WTC11 (cell line): ENCODE measurements at regions not wholly inside any gene's neighbourhood (a gene's known extent, or its start where the extent isn't known, plus 50 kb on each side); places are given as distances from the start of the nearest gene placed in this dataset.

Experiments
- ATAC-seq: fragments of 200-7000 bp; cut with Tn5 transposase; 2 replicates; pipeline ENCODE4 v1.10.0; 2021; ENCODE audit warnings: mild to moderate bottlenecking, moderate library complexity
- CTCF ChIA-PET: fragments of 300-600 bp; sonication (Branson Sonifier 250); formaldehyde crosslinking; loops from one replicate; lab custom pipeline; 2021; ENCODE audit warnings: antibody characterized with exemption; lab: Charles Lee
- POLR2A ChIA-PET: fragments of 350-600 bp; sonication (Branson Sonifier 250); formaldehyde crosslinking; loops from one replicate; lab custom pipeline; 2021; ENCODE audit warnings: antibody characterized with exemption; lab: Charles Lee
- DNase-seq: peaks from one replicate; pipeline ENCODE4 v3.0.0; 2021; ENCODE audit warnings: low spot score
- H3K27ac Mint-ChIP-seq: 2 replicates; pipeline ENCODE4 v1.8.0; 2021; ENCODE audit warnings: mixed read lengths
- H3K27me3 Mint-ChIP-seq: 2 replicates; pipeline ENCODE4 v1.8.0; 2021; ENCODE audit warnings: low read depth, mild to moderate bottlenecking, moderate library complexity, mixed read lengths
- H3K36me3 Mint-ChIP-seq: 2 replicates; pipeline ENCODE4 v1.8.0; 2021; ENCODE audit warnings: mixed read lengths
- H3K4me1 Mint-ChIP-seq: 2 replicates; pipeline ENCODE4 v1.8.0; 2022; ENCODE audit warnings: mixed read lengths
- H3K4me3 Mint-ChIP-seq: 2 replicates; pipeline ENCODE4 v1.8.0; 2021; ENCODE audit warnings: mild to moderate bottlenecking, moderate library complexity, mixed read lengths
- H3K9me3 Mint-ChIP-seq: 2 replicates; pipeline ENCODE4 v1.8.0; 2021; ENCODE audit warnings: mixed read lengths
- HMGA2 ChIP-seq: fragments of 250-450 bp; sonication (Bioruptor Pico); IDR thresholded peaks from 2 replicates; pipeline ENCODE4 v1.4.0; 2021; ENCODE audit warnings: mild to moderate bottlenecking, moderate library complexity
- NFATC4 ChIP-seq: fragments of 250-450 bp; sonication (Bioruptor Pico); IDR thresholded peaks from 2 replicates; pipeline ENCODE4 v1.9.0; 2021; ENCODE audit warnings: mild to moderate bottlenecking
- PRRX2 ChIP-seq: fragments of 250-450 bp; sonication (Bioruptor Pico); IDR thresholded peaks from 2 replicates; pipeline ENCODE4 v1.8.0; 2021; ENCODE audit warnings: mild to moderate bottlenecking
- SOX15 ChIP-seq: fragments of 250-450 bp; sonication (Bioruptor Pico); IDR thresholded peaks from 2 replicates; pipeline ENCODE4 v1.9.0; 2021; ENCODE audit warnings: mild to moderate bottlenecking
- SP1 ChIP-seq: sonication (generic); formaldehyde crosslinking; conservative IDR thresholded peaks from 2 replicates; pipeline ENCODE4 v1.8.1; 2022; ENCODE audit warnings: missing genetic modification reagents
- TCF7 ChIP-seq: sonication (generic); formaldehyde crosslinking; IDR thresholded peaks from 2 replicates; pipeline ENCODE4 v1.8.0; 2022; ENCODE audit warnings: mild to moderate bottlenecking, low read depth, missing genetic modification reagents, moderate library complexity
- TP53 ChIP-seq: sonication (generic); formaldehyde crosslinking; IDR thresholded peaks from 2 replicates; pipeline ENCODE4 v1.8.1; 2023; ENCODE audit warnings: mild to moderate bottlenecking, missing genetic modification reagents
- ZNF423 ChIP-seq: fragments of 250-450 bp; sonication (Bioruptor Pico); IDR thresholded peaks from 2 replicates; pipeline ENCODE4 v2.1.2; 2022; ENCODE audit warnings: mild to moderate bottlenecking, moderate library complexity
- TF ChIP-seq, protein P1 (sequence below): sonication (generic); formaldehyde crosslinking; IDR thresholded peaks from 2 replicates; pipeline ENCODE4 v1.8.1; 2023; ENCODE audit warnings: mild to moderate bottlenecking, missing genetic modification reagents
- TF ChIP-seq, protein P2 (sequence below): fragments of 250-450 bp; sonication (Bioruptor Pico); IDR thresholded peaks from 2 replicates; pipeline ENCODE4 v1.9.0; 2021; ENCODE audit warnings: moderate library complexity, mild to moderate bottlenecking, inconsistent platforms, borderline replicate concordance
- TF ChIP-seq, protein P3 (sequence below): sonication (generic); formaldehyde crosslinking; IDR thresholded peaks from 2 replicates; pipeline ENCODE4 v1.8.0; 2023; ENCODE audit warnings: missing genetic modification reagents
- TF ChIP-seq, protein P4 (sequence below): sonication (generic); formaldehyde crosslinking; IDR thresholded peaks from 2 replicates; pipeline ENCODE4 v1.8.1; 2022; ENCODE audit warnings: mild to moderate bottlenecking, moderate library complexity, missing genetic modification reagents
- TF ChIP-seq, protein P5 (sequence below): sonication (generic); formaldehyde crosslinking; IDR thresholded peaks from 2 replicates; pipeline ENCODE4 v1.8.1; 2023; ENCODE audit warnings: mild to moderate bottlenecking, moderate library complexity, missing genetic modification reagents
- TF ChIP-seq, protein P6 (sequence below): sonication (generic); formaldehyde crosslinking; IDR thresholded peaks from 2 replicates; pipeline ENCODE4 v1.8.0; 2022; ENCODE audit warnings: missing genetic modification reagents
- TF ChIP-seq, protein P7 (sequence below): sonication (generic); formaldehyde crosslinking; IDR thresholded peaks from 2 replicates; pipeline ENCODE4 v1.8.0; 2022; ENCODE audit warnings: mild to moderate bottlenecking, missing genetic modification reagents
- TF ChIP-seq, protein P8 (sequence below): sonication (generic); formaldehyde crosslinking; IDR thresholded peaks from 2 replicates; pipeline ENCODE4 v1.8.0; 2023; ENCODE audit warnings: missing genetic modification reagents, mild to moderate bottlenecking, borderline replicate concordance
- TF ChIP-seq, protein P9 (sequence below): sonication (generic); formaldehyde crosslinking; IDR thresholded peaks from 2 replicates; pipeline ENCODE4 v1.8.1; 2022; ENCODE audit warnings: missing genetic modification reagents, borderline replicate concordance

DNA sequence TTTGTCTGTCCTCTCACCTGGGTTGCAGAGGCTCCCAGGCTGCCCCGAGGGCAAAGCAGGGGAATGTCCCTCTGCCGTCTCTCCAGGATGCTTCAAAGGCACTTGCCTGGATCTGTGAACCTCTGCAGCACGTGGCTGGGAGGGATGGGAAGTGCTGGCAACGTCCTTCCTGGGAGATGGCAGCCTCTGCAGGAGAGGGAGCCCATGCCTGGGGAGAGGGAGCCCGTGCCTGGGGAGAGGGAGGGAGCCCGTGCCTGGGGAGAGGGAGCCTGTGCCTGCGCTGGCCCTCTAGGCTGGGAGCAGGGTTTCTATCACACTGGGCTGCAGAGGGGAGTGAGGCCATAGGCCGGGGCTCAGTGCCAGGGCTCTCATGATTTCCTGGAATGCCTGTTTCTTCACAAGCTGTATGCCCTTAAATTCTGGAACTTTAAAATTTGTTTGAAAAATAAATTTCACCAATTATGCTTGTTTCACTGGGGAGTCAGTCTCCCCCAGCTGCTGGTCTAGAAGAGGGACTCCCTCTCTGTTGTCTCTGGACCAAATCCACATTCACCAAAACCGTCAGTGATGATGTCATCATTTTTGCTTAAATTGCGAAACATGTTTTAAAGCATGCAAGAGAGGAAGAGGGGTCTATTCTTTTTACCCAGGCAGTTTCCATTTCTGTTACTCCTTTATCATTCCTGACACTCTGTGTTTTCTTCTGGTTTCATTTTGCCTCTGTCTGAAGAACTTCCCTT lies 135.7 kb downstream of the DNAJB6 start:
- H3K4me1 Mint-ChIP-seq = no peaks in the 10 kb centered on the region
- TF ChIP-seq, protein P1, sequence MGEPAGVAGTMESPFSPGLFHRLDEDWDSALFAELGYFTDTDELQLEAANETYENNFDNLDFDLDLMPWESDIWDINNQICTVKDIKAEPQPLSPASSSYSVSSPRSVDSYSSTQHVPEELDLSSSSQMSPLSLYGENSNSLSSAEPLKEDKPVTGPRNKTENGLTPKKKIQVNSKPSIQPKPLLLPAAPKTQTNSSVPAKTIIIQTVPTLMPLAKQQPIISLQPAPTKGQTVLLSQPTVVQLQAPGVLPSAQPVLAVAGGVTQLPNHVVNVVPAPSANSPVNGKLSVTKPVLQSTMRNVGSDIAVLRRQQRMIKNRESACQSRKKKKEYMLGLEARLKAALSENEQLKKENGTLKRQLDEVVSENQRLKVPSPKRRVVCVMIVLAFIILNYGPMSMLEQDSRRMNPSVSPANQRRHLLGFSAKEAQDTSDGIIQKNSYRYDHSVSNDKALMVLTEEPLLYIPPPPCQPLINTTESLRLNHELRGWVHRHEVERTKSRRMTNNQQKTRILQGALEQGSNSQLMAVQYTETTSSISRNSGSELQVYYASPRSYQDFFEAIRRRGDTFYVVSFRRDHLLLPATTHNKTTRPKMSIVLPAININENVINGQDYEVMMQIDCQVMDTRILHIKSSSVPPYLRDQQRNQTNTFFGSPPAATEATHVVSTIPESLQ (CRISPR knock-in tag) = no peak
- TF ChIP-seq HMGA2 = no peak
- TF ChIP-seq, protein P2, sequence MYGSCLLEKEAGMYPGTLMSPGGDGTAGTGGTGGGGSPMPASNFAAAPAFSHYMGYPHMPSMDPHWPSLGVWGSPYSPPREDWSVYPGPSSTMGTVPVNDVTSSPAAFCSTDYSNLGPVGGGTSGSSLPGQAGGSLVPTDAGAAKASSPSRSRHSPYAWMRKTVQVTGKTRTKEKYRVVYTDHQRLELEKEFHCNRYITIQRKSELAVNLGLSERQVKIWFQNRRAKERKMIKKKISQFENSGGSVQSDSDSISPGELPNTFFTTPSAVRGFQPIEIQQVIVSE = no peak
- no peak for TF ChIP-seq SP1 (CRISPR knock-in tag)
- TF ChIP-seq, protein P3, sequence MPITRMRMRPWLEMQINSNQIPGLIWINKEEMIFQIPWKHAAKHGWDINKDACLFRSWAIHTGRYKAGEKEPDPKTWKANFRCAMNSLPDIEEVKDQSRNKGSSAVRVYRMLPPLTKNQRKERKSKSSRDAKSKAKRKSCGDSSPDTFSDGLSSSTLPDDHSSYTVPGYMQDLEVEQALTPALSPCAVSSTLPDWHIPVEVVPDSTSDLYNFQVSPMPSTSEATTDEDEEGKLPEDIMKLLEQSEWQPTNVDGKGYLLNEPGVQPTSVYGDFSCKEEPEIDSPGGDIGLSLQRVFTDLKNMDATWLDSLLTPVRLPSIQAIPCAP (CRISPR knock-in tag) = no peak
- TF ChIP-seq NFATC4 (CRISPR knock-in tag) = no peak
- TF ChIP-seq, protein P4, sequence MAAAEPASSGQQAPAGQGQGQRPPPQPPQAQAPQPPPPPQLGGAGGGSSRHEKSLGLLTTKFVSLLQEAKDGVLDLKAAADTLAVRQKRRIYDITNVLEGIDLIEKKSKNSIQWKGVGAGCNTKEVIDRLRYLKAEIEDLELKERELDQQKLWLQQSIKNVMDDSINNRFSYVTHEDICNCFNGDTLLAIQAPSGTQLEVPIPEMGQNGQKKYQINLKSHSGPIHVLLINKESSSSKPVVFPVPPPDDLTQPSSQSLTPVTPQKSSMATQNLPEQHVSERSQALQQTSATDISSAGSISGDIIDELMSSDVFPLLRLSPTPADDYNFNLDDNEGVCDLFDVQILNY (CRISPR knock-in tag) = no peak
- no peak for TF ChIP-seq PRRX2 (CRISPR knock-in tag)
- TF ChIP-seq, protein P5, sequence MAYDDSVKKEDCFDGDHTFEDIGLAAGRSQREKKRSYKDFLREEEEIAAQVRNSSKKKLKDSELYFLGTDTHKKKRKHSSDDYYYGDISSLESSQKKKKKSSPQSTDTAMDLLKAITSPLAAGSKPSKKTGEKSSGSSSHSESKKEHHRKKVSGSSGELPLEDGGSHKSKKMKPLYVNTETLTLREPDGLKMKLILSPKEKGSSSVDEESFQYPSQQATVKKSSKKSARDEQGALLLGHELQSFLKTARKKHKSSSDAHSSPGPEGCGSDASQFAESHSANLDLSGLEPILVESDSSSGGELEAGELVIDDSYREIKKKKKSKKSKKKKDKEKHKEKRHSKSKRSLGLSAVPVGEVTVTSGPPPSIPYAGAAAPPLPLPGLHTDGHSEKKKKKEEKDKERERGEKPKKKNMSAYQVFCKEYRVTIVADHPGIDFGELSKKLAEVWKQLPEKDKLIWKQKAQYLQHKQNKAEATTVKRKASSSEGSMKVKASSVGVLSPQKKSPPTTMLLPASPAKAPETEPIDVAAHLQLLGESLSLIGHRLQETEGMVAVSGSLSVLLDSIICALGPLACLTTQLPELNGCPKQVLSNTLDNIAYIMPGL (CRISPR knock-in tag) = no peak
- TF ChIP-seq, protein P6, sequence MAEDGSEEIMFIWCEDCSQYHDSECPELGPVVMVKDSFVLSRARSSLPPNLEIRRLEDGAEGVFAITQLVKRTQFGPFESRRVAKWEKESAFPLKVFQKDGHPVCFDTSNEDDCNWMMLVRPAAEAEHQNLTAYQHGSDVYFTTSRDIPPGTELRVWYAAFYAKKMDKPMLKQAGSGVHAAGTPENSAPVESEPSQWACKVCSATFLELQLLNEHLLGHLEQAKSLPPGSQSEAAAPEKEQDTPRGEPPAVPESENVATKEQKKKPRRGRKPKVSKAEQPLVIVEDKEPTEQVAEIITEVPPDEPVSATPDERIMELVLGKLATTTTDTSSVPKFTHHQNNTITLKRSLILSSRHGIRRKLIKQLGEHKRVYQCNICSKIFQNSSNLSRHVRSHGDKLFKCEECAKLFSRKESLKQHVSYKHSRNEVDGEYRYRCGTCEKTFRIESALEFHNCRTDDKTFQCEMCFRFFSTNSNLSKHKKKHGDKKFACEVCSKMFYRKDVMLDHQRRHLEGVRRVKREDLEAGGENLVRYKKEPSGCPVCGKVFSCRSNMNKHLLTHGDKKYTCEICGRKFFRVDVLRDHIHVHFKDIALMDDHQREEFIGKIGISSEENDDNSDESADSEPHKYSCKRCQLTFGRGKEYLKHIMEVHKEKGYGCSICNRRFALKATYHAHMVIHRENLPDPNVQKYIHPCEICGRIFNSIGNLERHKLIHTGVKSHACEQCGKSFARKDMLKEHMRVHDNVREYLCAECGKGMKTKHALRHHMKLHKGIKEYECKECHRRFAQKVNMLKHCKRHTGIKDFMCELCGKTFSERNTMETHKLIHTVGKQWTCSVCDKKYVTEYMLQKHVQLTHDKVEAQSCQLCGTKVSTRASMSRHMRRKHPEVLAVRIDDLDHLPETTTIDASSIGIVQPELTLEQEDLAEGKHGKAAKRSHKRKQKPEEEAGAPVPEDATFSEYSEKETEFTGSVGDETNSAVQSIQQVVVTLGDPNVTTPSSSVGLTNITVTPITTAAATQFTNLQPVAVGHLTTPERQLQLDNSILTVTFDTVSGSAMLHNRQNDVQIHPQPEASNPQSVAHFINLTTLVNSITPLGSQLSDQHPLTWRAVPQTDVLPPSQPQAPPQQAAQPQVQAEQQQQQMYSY (CRISPR knock-in tag) = no peak
- no peak for TF ChIP-seq TCF7 (CRISPR knock-in tag)
- TF ChIP-seq, protein P7, sequence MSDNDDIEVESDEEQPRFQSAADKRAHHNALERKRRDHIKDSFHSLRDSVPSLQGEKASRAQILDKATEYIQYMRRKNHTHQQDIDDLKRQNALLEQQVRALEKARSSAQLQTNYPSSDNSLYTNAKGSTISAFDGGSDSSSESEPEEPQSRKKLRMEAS = no peak
- no peak for TF ChIP-seq ZNF423 (CRISPR knock-in tag)
- TF ChIP-seq SOX15 = no peak
- TF ChIP-seq, protein P8, sequence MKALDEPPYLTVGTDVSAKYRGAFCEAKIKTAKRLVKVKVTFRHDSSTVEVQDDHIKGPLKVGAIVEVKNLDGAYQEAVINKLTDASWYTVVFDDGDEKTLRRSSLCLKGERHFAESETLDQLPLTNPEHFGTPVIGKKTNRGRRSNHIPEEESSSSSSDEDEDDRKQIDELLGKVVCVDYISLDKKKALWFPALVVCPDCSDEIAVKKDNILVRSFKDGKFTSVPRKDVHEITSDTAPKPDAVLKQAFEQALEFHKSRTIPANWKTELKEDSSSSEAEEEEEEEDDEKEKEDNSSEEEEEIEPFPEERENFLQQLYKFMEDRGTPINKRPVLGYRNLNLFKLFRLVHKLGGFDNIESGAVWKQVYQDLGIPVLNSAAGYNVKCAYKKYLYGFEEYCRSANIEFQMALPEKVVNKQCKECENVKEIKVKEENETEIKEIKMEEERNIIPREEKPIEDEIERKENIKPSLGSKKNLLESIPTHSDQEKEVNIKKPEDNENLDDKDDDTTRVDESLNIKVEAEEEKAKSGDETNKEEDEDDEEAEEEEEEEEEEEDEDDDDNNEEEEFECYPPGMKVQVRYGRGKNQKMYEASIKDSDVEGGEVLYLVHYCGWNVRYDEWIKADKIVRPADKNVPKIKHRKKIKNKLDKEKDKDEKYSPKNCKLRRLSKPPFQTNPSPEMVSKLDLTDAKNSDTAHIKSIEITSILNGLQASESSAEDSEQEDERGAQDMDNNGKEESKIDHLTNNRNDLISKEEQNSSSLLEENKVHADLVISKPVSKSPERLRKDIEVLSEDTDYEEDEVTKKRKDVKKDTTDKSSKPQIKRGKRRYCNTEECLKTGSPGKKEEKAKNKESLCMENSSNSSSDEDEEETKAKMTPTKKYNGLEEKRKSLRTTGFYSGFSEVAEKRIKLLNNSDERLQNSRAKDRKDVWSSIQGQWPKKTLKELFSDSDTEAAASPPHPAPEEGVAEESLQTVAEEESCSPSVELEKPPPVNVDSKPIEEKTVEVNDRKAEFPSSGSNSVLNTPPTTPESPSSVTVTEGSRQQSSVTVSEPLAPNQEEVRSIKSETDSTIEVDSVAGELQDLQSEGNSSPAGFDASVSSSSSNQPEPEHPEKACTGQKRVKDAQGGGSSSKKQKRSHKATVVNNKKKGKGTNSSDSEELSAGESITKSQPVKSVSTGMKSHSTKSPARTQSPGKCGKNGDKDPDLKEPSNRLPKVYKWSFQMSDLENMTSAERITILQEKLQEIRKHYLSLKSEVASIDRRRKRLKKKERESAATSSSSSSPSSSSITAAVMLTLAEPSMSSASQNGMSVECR (CRISPR knock-in tag) = no peak
- TF ChIP-seq, protein P9, sequence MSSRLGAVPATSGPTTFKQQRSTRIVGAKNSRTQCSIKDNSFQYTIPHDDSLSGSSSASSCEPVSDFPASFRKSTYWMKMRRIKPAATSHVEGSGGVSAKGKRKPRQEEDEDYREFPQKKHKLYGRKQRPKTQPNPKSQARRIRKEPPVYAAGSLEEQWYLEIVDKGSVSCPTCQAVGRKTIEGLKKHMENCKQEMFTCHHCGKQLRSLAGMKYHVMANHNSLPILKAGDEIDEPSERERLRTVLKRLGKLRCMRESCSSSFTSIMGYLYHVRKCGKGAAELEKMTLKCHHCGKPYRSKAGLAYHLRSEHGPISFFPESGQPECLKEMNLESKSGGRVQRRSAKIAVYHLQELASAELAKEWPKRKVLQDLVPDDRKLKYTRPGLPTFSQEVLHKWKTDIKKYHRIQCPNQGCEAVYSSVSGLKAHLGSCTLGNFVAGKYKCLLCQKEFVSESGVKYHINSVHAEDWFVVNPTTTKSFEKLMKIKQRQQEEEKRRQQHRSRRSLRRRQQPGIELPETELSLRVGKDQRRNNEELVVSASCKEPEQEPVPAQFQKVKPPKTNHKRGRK (CRISPR knock-in tag) = no peak
- no peak for TF ChIP-seq TP53
- peaks cover 29% of the 10 kb centered on the region for H3K36me3 Mint-ChIP-seq
- H3K4me3 Mint-ChIP-seq = no peak overlapping the region
- DNase-seq (no peak), ATAC-seq (no peak)
- H3K27ac Mint-ChIP-seq = no peak overlapping the region
- H3K9me3 Mint-ChIP-seq = peaks cover 33% of the 10 kb centered on the region
- H3K27me3 Mint-ChIP-seq = peaks cover 27% of the 10 kb centered on the region
- ChIA-PET POLR2A (no interaction called here), CTCF (no interaction called here)
